Calu3 (cell line): ENCODE measurements at regions not wholly inside any gene's neighbourhood (a gene's known extent, or its start where the extent isn't known, plus 50 kb on each side); places are given as distances from the start of the nearest gene placed in this dataset.

Experiments
- BruUV-seq: library from RNA; stranded (reverse); fragments of 400-500 nt; replicated peaks from 2 replicates; lab custom pipeline; 2021; lab: Mats Ljungman, UMichigan
- CTCF ChIA-PET: fragments of 300-600 bp; sonication (Branson Sonifier 250); formaldehyde crosslinking; loops from one replicate; lab custom pipeline; 2022; ENCODE audit warnings: antibody characterized with exemption; lab: Charles Lee
- DNase-seq: peaks from one replicate; pipeline ENCODE4 v3.0.0; 2022
- H3K27ac Mint-ChIP-seq: one replicate; pipeline ENCODE4 v1.8.0; 2022; ENCODE audit warnings: mixed read lengths; ENCODE audit not compliant: unreplicated experiment
- H3K27me3 Mint-ChIP-seq: one replicate; pipeline ENCODE4 v1.8.0; 2022; ENCODE audit warnings: mixed read lengths; ENCODE audit not compliant: unreplicated experiment
- H3K36me3 Mint-ChIP-seq: one replicate; pipeline ENCODE4 v1.8.0; 2022; ENCODE audit warnings: mild to moderate bottlenecking, moderate library complexity, mixed read lengths; ENCODE audit not compliant: insufficient read depth, unreplicated experiment
- H3K4me1 Mint-ChIP-seq: one replicate; pipeline ENCODE4 v1.8.0; 2022; ENCODE audit warnings: mild to moderate bottlenecking, low read depth, mixed read lengths; ENCODE audit not compliant: unreplicated experiment
- H3K4me3 Mint-ChIP-seq: one replicate; pipeline ENCODE4 v1.8.0; 2022; ENCODE audit warnings: mild to moderate bottlenecking, low read depth, moderate library complexity, mixed read lengths; ENCODE audit not compliant: unreplicated experiment
- H3K9me3 Mint-ChIP-seq: one replicate; pipeline ENCODE4 v1.8.0; 2022; ENCODE audit warnings: low read depth, mixed read lengths; ENCODE audit not compliant: unreplicated experiment
- intact Hi-C: fragments of 100-400 bp; cut with micrococcal nuclease; formaldehyde crosslinking; loops from one replicate; pipeline ENCODE4 v1.10.0; 2022; ENCODE audit not compliant: unreplicated experiment
- TF ChIP-seq, protein P1 (sequence below): fragments of 200-600 bp; IDR thresholded peaks from one replicate; pipeline ENCODE4 v1.8.0; 2022; ENCODE audit warnings: antibody characterized with exemption; ENCODE audit not compliant: unreplicated experiment

DNA sequence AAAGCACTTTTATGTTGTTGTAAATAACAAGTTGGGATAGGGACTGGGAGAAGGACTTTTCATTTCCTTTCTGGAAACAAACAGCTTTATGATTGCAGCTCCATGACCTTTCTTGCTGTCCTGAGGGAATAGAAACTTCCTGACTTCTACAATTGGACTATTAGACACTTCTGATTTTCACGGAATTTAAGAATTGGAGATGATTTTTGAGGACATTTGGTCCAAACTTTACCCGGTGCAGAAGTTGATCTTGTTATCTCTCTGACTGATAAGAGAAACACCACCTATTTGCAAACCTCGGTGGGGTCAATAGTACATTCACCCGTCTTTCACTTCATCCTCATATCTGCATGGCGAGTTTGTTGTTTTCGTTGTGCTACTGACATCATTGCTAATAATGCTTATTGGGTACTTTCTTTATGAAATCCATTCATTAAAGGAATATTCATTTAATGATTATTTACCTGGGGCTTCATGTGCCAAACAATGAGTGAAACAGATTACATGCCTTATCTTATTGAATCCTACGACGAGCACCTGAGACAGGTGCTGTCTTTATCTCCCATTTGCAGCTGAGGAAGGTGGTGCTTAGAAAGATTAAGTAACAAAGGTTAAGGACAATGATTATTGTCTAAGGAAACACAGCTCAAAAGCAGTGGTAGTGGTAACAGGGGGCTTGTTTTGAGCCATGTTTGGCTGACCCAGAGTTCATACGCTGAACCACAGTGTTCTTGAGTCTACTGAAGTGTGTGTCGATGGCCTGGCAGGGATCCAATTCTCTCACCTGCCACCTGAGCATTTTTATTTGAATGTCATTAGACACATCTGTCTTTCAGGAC, 176.9 kb upstream of the FAM20A start:
- H3K9me3 Mint-ChIP-seq: no peaks in the 10 kb centered on the region
- intact Hi-C loops: loop anchor here (1.0 to 10.0 kb wide), 5 partner anchors 129 to 747 kb away; no protein-coding TSS in a partner anchor
- H3K4me3 Mint-ChIP-seq: no peak overlapping the region
- no TSS peak for BruUV-seq
- DNase-seq: no peak
- H3K27me3 Mint-ChIP-seq: no peaks in the 10 kb centered on the region
- H3K4me1 Mint-ChIP-seq: peaks cover 23% of the 10 kb centered on the region
- CTCF ChIA-PET: no interaction called here
- peak overlapping the region; percentile 42 for H3K27ac Mint-ChIP-seq
- TF ChIP-seq, protein P1, sequence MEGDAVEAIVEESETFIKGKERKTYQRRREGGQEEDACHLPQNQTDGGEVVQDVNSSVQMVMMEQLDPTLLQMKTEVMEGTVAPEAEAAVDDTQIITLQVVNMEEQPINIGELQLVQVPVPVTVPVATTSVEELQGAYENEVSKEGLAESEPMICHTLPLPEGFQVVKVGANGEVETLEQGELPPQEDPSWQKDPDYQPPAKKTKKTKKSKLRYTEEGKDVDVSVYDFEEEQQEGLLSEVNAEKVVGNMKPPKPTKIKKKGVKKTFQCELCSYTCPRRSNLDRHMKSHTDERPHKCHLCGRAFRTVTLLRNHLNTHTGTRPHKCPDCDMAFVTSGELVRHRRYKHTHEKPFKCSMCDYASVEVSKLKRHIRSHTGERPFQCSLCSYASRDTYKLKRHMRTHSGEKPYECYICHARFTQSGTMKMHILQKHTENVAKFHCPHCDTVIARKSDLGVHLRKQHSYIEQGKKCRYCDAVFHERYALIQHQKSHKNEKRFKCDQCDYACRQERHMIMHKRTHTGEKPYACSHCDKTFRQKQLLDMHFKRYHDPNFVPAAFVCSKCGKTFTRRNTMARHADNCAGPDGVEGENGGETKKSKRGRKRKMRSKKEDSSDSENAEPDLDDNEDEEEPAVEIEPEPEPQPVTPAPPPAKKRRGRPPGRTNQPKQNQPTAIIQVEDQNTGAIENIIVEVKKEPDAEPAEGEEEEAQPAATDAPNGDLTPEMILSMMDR: no peak
- H3K36me3 Mint-ChIP-seq: no peaks in the 10 kb centered on the region

DNA sequence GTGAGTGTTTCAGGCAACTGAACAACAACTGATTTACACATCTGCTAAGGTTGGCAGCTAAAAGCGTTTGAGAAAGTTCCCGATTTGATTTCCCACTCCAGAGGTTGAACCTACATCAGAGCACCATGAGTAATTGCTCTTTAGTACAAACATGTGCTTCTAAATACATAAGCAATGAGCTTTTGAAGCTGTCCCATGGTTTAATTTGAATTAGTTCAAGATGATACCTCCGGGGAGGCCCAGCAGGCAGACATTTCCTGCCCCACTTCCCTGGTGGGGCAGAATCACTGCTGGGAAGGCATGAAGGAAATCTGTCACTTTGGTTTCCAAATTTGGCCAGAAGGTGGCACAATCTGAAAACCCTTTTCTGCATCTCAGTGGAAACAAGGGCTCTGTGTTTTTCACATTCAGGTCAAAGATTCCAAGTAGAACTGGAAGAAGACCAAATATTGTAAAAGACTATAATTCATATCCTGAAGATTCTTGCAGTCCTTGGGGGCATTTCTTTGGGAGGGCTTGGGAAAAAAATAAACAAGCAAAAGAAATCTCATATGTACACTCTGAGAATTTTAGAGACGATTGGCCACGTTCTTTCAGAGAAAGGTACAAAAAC, 176.2 kb upstream of the FAM20A start:
- CTCF ChIA-PET: no interaction called here
- BruUV-seq: no TSS peak
- Mint-ChIP-seq H3K4me1 (peaks cover 23% of the 10 kb centered on the region), H3K27me3 (no peaks in the 10 kb centered on the region), H3K36me3 (no peaks in the 10 kb centered on the region), H3K27ac (peak overlapping the region; percentile 42), H3K9me3 (no peaks in the 10 kb centered on the region), H3K4me3 (no peak overlapping the region)
- TF ChIP-seq, protein P1: peak; percentile 56
- intact Hi-C loops: loop anchor here (1.0 to 10.0 kb wide), 5 partner anchors 130 to 747 kb away; no protein-coding TSS in a partner anchor
- peak; percentile 59 for DNase-seq

DNA sequence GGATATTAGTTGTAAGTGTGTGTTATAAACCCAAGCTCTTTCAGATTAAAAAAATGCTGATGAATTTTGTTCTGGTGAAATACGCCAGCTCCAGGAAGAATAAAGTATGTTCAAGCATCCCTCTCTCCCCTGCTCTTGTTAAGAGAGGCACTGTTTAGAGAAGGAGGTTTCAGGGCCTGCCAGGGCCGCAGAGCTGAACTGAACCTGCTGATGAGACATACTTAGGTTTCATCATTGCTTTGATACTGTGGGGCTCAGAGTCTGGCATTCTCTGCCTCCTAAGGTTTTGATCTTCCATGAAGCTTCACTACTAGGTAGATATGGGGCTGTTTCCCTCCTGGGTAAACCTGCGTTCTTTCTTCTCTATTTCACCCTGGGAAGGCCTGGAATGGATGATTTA, 175.3 kb upstream of the FAM20A start:
- CTCF ChIA-PET: no interaction called here
- Mint-ChIP-seq H3K9me3 (no peaks in the 10 kb centered on the region), H3K4me1 (peaks cover 31% of the 10 kb centered on the region), H3K27me3 (no peaks in the 10 kb centered on the region), H3K36me3 (no peaks in the 10 kb centered on the region), H3K27ac (no peak overlapping the region), H3K4me3 (no peak overlapping the region)
- TF ChIP-seq, protein P1: no peak
- DNase-seq: no peak
- no TSS peak for BruUV-seq
- intact Hi-C loops: loop anchor here (2.0 to 10.0 kb wide), 3 partner anchors 131 to 748 kb away; no protein-coding TSS in a partner anchor

DNA sequence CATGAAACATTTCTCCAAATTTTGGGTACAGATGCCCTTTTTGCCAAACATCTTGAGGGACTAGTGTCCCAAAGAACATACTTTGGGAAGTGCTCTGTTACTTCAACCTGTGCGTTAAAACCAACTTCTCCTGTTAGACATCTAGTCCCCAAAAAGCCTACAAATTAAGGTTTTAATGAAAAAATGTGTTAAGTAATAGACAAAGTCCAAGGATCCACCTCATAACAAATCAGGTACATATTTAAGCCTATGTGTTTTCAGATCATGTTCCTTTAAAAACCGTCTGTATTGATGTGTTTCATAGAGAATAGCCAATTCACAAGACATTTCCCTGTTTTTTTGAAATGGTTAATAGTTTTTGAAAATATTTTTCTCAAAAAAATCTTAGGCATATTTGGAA, 174.8 kb upstream of the FAM20A start:
- H3K27me3 Mint-ChIP-seq: no peaks in the 10 kb centered on the region
- no peaks in the 10 kb centered on the region for H3K36me3 Mint-ChIP-seq
- H3K9me3 Mint-ChIP-seq: no peaks in the 10 kb centered on the region
- no TSS peak for BruUV-seq
- DNase-seq: no peak
- TF ChIP-seq, protein P1: no peak
- H3K4me3 Mint-ChIP-seq: no peak overlapping the region
- no peak overlapping the region for H3K27ac Mint-ChIP-seq
- CTCF ChIA-PET: no interaction called here
- peaks cover 31% of the 10 kb centered on the region for H3K4me1 Mint-ChIP-seq
- intact Hi-C loops: loop anchor here (2.0 to 10.0 kb wide), 3 partner anchors 131 to 749 kb away; no protein-coding TSS in a partner anchor
